Prostate gland (tissue), 2 donors: ENCODE measurements at regions not wholly inside any gene's neighbourhood (a gene's known extent, or its start where the extent isn't known, plus 50 kb on each side); places are given as distances from the start of the nearest gene placed in this dataset.

Source experiments
- DNase-seq: peaks from one replicate; pipeline ENCODE4 v3.0.0-alpha.2; 2019; ENCODE audit warnings: low spot score
- H3K27ac ChIP-seq, 2 donors: fragments of 200-600 bp; sonication (generic); 2 replicates each; pipeline ENCODE4 v1.5.1; 2017 to 2019
- H3K27me3 ChIP-seq: fragments of 200-600 bp; sonication (generic); replicated peaks from 2 replicates; pipeline ENCODE4 v1.5.1; 2019; ENCODE audit not compliant: insufficient read depth
- H3K36me3 ChIP-seq, 2 donors: fragments of 200-600 bp; sonication (generic); 1 replicate in 1 of 2; 2 replicates in 1 of 2; pipeline versions ENCODE4 v1.5.1 to v1.8.1; 2017 to 2019
- H3K4me1 ChIP-seq: fragments of 200-600 bp; sonication (generic); replicated peaks from 2 replicates; pipeline ENCODE4 v1.5.1; 2019
- H3K4me3 ChIP-seq, 2 donors: fragments of 200-600 bp; sonication (generic); 2 replicates each; pipeline ENCODE4 v1.5.1; 2017 to 2019
- H3K9me3 ChIP-seq: fragments of 200-600 bp; sonication (generic); 2 replicates; pipeline ENCODE4 v1.5.1; 2017
- POLR2A ChIP-seq: fragments of 450-650 bp; IDR thresholded peaks from one replicate; pipeline ENCODE4 v1.6.1; 2016; ENCODE audit warnings: antibody characterized with exemption, mild to moderate bottlenecking
- POLR2AphosphoS5 ChIP-seq: sonication (generic); formaldehyde crosslinking; IDR thresholded peaks from one replicate; pipeline ENCODE4 v1.6.1; 2017; ENCODE audit warnings: antibody characterized with exemption
- WGBS: methylation state at CpG from one replicate; pipeline ENCODE4 v1.1.5; 2018; 5-methylcytosine and 5-hydroxymethylcytosine counted together
- intact Hi-C: fragments of 100-400 bp; cut with DNase I; formaldehyde crosslinking; loops from one replicate; pipeline ENCODE4 v1.14.2; 2022
- TF ChIP-seq, protein P1 (sequence below), 4 experiments: fragments of 200-600 bp in 2 of 4; fragments of 450-650 bp in 2 of 4; sonication (generic) in 2 of 4; IDR thresholded peaks; 1 replicate in 3 of 4; 2 replicates in 1 of 4; pipeline ENCODE4 v1.5.1; 2016 to 2019; ENCODE audit warnings: antibody characterized with exemption in 4 of 4, mild to moderate bottlenecking in 2 of 4, moderate library complexity in 2 of 4

DNA sequence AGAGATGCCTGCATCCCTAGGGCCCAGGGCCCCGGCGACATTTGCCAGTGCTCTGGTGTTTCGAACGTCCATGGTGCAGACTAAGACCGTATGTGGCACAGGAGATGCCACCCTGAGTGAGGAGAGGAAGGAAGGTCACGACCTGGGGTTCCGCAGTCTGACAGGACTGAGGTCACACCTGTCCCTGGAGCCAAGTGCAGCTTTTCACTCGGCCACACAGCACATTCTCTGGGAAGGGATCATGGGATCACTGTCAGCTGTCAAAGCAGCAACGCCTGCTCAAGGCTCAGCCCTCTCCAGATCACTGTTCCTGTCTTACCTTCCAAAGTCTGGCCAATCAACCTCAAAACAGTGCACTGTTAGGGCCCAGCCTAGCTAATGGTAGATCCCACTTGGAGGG, 243.6 kb downstream of the SIPA1L2 start:
- H3K27ac ChIP-seq: no peak overlapping the region
- intact Hi-C loops: no loop called here
- H3K36me3 ChIP-seq: no peaks in the 10 kb centered on the region
- H3K9me3 ChIP-seq: no peaks in the 10 kb centered on the region
- no peak overlapping the region for H3K4me3 ChIP-seq
- DNase-seq: no peak
- H3K4me1 ChIP-seq: no peaks in the 10 kb centered on the region
- WGBS: 87% methylated on average over 9 of the region's 9 CpGs
- H3K27me3 ChIP-seq: no peaks in the 10 kb centered on the region
- TF ChIP-seq, protein P1, sequence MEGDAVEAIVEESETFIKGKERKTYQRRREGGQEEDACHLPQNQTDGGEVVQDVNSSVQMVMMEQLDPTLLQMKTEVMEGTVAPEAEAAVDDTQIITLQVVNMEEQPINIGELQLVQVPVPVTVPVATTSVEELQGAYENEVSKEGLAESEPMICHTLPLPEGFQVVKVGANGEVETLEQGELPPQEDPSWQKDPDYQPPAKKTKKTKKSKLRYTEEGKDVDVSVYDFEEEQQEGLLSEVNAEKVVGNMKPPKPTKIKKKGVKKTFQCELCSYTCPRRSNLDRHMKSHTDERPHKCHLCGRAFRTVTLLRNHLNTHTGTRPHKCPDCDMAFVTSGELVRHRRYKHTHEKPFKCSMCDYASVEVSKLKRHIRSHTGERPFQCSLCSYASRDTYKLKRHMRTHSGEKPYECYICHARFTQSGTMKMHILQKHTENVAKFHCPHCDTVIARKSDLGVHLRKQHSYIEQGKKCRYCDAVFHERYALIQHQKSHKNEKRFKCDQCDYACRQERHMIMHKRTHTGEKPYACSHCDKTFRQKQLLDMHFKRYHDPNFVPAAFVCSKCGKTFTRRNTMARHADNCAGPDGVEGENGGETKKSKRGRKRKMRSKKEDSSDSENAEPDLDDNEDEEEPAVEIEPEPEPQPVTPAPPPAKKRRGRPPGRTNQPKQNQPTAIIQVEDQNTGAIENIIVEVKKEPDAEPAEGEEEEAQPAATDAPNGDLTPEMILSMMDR (IDR thresholded peaks at IDR 0.05): no peak
- TF ChIP-seq POLR2A: no peak
- no peak for TF ChIP-seq POLR2AphosphoS5

DNA sequence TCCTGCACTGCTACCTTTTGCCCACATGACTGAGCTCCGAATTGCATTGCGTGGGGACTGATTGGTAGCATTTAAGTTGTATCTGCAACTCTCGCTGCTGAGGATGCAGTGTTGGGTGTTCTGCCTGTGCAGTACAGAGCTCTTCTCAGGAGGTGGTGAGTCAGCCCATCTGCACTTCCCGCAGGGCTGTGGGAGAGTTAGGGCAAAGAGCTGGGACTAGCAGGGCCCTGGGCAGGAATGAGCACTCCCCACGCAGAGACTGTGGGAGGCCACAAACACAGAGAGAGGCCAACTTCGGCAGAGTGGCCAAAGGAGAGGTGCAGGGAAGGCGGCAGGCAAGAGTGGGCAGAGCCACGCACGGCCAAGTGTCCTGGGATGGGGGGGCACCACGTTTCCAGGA, 244.7 kb downstream of the SIPA1L2 start:
- Histone ChIP-seq H3K9me3 (no peaks in the 10 kb centered on the region), H3K27me3 (no peaks in the 10 kb centered on the region), H3K4me3 (no peak overlapping the region), H3K4me1 (no peaks in the 10 kb centered on the region), H3K27ac (no peak overlapping the region), H3K36me3 (no peaks in the 10 kb centered on the region)
- no peak for TF ChIP-seq POLR2A
- TF ChIP-seq POLR2AphosphoS5: no peak
- TF ChIP-seq, protein P1 (IDR thresholded peaks at IDR 0.05): no peak
- no peak for DNase-seq
- WGBS: 93% methylated on average over 10 of the region's 10 CpGs
- intact Hi-C loops: no loop called here

DNA sequence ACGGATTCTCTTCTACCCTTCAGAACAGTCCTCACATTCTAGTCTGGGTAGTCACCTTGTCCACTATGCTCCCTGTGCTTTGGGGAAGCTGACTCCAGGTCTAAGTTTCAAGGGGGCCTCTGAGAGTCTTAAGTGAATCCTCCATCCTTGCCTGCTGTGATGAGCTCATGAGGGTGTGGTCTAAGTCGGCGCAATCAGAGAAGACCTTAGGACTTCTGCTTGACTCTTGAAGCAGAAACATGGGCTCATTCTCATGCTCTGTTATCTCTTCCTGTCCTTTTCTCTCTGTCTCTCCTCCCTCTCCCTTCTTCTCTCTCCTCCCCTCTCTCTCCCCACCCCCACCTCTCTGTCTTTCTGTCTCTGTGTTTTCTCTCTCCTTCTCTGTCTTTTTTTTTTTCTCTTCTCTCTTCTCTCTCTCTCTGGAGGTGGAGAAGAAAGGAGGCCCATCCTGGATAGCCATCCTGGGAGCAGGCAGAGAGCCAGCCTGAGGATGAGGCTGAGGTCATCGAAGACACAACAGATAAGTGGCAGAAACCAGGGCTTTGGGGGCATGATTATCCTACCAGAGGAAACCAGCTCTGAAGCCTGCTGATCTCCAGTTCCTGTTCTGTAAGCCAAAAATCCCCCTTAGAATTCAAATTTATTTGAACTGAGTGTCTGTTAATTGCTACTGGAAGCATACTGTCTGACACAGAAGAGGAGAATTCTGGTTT, 245.6 kb downstream of the SIPA1L2 start:
- no peak overlapping the region for H3K4me3 ChIP-seq
- 97% methylated on average over 4 of the region's 4 CpGs for WGBS
- no peak overlapping the region for H3K27ac ChIP-seq
- H3K4me1 ChIP-seq: no peaks in the 10 kb centered on the region
- TF ChIP-seq POLR2AphosphoS5 (no peak), POLR2A (no peak)
- TF ChIP-seq, protein P1 (IDR thresholded peaks at IDR 0.05): no peak
- no peaks in the 10 kb centered on the region for H3K36me3 ChIP-seq
- no peaks in the 10 kb centered on the region for H3K9me3 ChIP-seq
- H3K27me3 ChIP-seq: no peaks in the 10 kb centered on the region
- intact Hi-C loops: no loop called here
- no peak for DNase-seq

DNA sequence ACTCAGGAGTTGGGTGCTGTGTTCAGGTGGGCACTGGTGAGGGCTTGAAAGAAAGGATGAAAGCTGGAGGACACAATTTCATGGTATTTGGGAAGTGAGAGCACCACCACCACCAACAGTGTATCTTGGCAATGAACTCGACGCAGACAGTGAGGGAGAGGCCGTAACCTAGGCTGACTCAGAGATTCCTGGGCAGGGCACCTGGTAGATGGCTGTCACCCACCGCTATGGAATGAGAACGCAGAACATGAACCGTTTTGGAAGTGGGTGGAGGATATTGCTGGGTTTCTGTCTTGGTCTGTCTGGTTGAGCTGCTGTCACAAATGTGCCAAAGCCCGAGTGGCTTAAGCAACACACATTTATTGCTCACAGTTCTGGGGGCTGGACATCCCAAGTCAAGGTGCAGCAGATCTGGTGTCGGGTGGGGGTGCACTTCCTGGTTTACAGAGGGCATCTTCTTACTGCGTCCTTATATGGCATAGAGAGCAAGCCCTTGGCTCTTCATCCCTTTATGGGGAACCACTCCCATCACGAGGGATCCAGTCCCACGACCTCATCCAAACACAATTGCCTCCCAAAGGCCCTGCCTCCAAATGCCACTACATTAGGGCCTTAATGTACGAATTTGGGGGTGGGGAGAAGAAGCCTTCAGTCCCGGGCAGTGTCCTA, 246.3 kb downstream of the SIPA1L2 start:
- Histone ChIP-seq H3K36me3 (no peaks in the 10 kb centered on the region), H3K27ac (no peak overlapping the region), H3K9me3 (no peaks in the 10 kb centered on the region), H3K27me3 (no peaks in the 10 kb centered on the region), H3K4me1 (peaks cover 5% of the 10 kb centered on the region), H3K4me3 (no peak overlapping the region)
- TF ChIP-seq POLR2A (no peak), POLR2AphosphoS5 (no peak)
- TF ChIP-seq, protein P1 (IDR thresholded peaks at IDR 0.05): no peak
- DNase-seq: no peak
- intact Hi-C loops: no loop called here
- WGBS: 90% methylated on average over 13 of the region's 13 CpGs

DNA sequence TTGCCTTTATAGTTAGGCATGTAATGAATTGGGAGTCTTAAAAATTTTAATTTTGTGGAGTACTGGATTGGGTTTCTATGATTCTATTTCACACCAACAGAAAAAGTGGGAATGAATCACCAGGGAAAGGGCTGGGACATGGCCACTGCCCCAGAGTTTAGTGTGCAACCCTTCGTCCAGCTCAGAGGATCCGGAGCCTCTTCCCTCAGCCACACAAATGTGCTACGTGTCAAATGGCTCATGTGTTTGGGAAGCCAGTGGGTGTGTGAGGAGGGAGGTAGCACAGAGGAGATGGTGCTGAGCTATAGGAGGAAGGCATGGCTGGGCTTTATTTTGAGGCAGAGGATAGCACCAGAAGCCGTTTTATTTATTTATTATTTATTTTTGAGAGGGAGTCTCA, 247.3 kb downstream of the SIPA1L2 start:
- H3K9me3 ChIP-seq: no peaks in the 10 kb centered on the region
- intact Hi-C loops: no loop called here
- no peaks in the 10 kb centered on the region for H3K36me3 ChIP-seq
- H3K27me3 ChIP-seq: no peaks in the 10 kb centered on the region
- peaks cover 8% of the 10 kb centered on the region for H3K4me1 ChIP-seq
- DNase-seq: no peak
- no peak overlapping the region for H3K27ac ChIP-seq
- TF ChIP-seq, protein P1 (IDR thresholded peaks at IDR 0.05): no peak
- no peak for TF ChIP-seq POLR2AphosphoS5
- WGBS: 83% methylated on average over 4 of the region's 4 CpGs
- no peak overlapping the region for H3K4me3 ChIP-seq
